ENCODE measurements at regions not wholly inside any gene's neighbourhood (a gene's known extent, or its start where the extent isn't known, plus 50 kb on each side); places are given as distances from the start of the nearest gene placed in this dataset.

DNA sequence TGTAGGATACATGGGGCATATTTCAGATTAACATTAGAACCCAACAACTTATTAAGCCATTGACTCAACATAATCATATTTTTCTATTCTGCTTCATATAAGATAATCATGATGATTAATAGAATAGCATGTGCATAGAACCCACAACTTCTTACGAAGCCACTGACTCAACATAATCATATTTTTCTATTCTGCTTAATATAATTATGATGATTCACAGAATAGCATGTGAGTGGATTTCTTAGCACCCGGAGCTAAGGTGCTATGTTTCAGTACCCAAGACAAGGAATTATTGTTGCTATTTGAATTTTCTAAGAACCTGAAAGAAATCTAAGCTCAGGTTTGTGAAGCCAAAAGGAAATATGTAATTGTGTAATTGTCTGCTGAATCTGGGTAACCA, 96.8 kb downstream of the TENT5A start:
- Histone ChIP-seq H3K27me3 (ENCODE audit: control insufficient read depth, insufficient read depth, low read length) (no peaks in the 10 kb centered on the region), H3K36me3 (ENCODE audit: control insufficient read depth, insufficient read depth, low read length) (no peaks in the 10 kb centered on the region), H3K4me3 (ENCODE audit: low read length) (no peak overlapping the region), H3K4me1 (ENCODE audit: control insufficient read depth, insufficient read depth, low read length) (no peaks in the 10 kb centered on the region), H3K9me3 (ENCODE audit: control insufficient read depth, low read length) (no peaks in the 10 kb centered on the region), H3K9ac (ENCODE audit: low read length) (no peak overlapping the region)

DNA sequence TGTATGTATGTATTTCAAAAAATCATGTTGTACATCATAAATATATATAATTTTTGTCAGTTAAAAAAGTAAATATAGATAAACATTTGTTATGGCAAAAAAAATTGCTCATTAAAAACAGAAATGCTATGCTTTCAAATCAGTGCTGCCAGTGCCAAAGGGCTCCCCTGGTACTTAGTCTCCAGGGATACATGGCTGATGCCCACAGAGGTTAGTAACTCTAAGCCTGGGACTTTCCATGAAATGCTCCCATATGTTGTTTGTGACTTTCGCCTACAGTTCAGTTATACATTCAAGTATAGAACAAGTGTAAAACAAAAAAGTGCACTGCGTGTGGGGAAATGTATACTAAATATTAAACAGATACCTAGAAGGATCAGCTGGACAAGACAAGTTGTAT, 104.0 kb downstream of the TENT5A start:
- no peak overlapping the region for H3K4me3 ChIP-seq (ENCODE audit: low read length)
- no peaks in the 10 kb centered on the region for H3K27me3 ChIP-seq (ENCODE audit: control insufficient read depth, insufficient read depth, low read length)
- no peaks in the 10 kb centered on the region for H3K9me3 ChIP-seq (ENCODE audit: control insufficient read depth, low read length)
- H3K9ac ChIP-seq (ENCODE audit: low read length) = no peak overlapping the region
- no peaks in the 10 kb centered on the region for H3K4me1 ChIP-seq (ENCODE audit: control insufficient read depth, insufficient read depth, low read length)
- H3K36me3 ChIP-seq (ENCODE audit: control insufficient read depth, insufficient read depth, low read length) = no peaks in the 10 kb centered on the region

DNA sequence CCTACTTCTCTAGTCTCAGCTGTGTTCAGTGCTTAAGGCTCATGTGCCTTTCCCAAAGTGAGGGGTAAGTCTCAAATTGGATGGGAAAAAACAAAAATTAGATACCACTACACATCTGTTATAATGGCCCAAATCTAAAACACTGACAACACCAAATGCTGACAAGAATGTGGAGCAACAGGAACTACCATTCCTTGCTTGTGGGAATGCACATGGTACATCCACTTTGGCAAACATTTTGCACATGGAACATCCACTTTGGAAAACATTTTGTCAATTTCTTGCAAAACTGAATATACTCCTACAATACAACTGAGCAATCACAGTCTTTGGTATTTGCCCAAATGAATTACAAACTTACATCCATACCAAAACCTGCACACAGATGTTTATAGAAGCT, 109.3 kb downstream of the TENT5A start:
- Histone ChIP-seq H3K4me1 (ENCODE audit: control insufficient read depth, insufficient read depth, low read length) (no peaks in the 10 kb centered on the region), H3K9ac (ENCODE audit: low read length) (no peak overlapping the region), H3K9me3 (ENCODE audit: control insufficient read depth, low read length) (no peaks in the 10 kb centered on the region), H3K27me3 (ENCODE audit: control insufficient read depth, insufficient read depth, low read length) (no peaks in the 10 kb centered on the region), H3K4me3 (ENCODE audit: low read length) (no peak overlapping the region), H3K36me3 (ENCODE audit: control insufficient read depth, insufficient read depth, low read length) (no peaks in the 10 kb centered on the region)

DNA sequence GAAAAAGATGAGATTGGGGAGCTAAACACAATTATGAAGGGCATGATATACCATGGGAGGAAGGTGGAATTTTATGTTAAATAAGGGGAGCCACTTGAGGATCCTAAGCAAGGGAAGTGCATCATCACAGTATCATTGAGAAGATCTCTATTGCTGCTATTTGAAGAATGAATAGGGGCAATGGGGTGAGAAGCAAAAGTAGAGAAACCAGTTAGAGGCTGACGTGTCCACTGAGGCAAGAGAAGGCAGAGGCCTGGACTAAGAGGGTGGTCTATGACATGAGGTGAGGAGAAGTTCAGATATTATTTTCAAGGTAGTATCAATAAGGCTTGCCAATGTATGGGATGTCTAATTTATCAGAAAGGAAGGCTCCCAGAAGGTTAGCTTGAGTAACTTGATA, 111.6 kb downstream of the TENT5A start:
- Histone ChIP-seq H3K4me1 (ENCODE audit: control insufficient read depth, insufficient read depth, low read length) (no peaks in the 10 kb centered on the region), H3K27me3 (ENCODE audit: control insufficient read depth, insufficient read depth, low read length) (no peaks in the 10 kb centered on the region), H3K9ac (ENCODE audit: low read length) (no peak overlapping the region), H3K36me3 (ENCODE audit: control insufficient read depth, insufficient read depth, low read length) (no peaks in the 10 kb centered on the region), H3K4me3 (ENCODE audit: low read length) (no peak overlapping the region), H3K9me3 (ENCODE audit: control insufficient read depth, low read length) (no peaks in the 10 kb centered on the region)

DNA sequence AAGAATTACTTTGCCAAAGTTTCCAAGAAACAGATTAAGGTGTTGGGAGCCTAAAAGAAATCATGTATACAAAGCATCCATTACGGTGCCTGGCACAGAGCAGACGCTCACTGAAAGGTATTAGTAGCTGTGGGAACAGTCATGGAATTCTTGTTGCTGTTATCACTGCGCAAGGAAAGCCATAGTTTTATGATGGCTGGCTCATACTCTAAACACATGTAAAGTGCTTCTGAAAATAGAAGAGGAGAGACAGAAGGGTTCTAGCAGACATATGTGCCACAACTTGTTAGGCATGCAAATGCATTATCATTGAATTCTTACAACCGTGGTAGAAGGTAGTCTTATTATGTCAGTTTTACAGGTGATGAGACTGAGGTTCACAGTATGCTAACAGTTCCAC, 112.4 kb downstream of the TENT5A start:
- no peaks in the 10 kb centered on the region for H3K36me3 ChIP-seq (ENCODE audit: control insufficient read depth, insufficient read depth, low read length)
- H3K27me3 ChIP-seq (ENCODE audit: control insufficient read depth, insufficient read depth, low read length) = no peaks in the 10 kb centered on the region
- H3K9ac ChIP-seq (ENCODE audit: low read length) = no peak overlapping the region
- H3K4me1 ChIP-seq (ENCODE audit: control insufficient read depth, insufficient read depth, low read length) = no peaks in the 10 kb centered on the region
- H3K9me3 ChIP-seq (ENCODE audit: control insufficient read depth, low read length) = no peaks in the 10 kb centered on the region
- no peak overlapping the region for H3K4me3 ChIP-seq (ENCODE audit: low read length)

DNA sequence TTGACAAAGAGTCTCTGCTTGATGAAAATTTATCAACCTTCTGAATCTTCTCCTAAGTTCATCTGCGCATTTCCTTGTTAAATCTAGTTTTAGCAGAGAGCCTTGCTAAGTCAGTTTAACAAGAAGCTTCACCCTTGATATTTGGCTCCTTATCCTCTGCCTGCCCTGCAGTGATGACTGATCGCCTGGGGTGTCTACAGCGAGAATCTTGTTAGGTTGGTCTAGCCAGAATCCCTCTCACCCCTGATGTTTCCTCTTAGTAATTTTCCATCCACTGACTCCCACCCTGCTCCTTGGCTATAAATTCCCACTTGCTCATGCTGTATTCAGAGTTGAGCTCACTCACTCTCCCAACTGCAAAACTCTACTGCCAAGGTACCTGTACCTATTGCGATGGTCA, 114.1 kb downstream of the TENT5A start:
- no peaks in the 10 kb centered on the region for H3K27me3 ChIP-seq (ENCODE audit: control insufficient read depth, insufficient read depth, low read length)
- H3K9me3 ChIP-seq (ENCODE audit: control insufficient read depth, low read length) = no peaks in the 10 kb centered on the region
- no peaks in the 10 kb centered on the region for H3K36me3 ChIP-seq (ENCODE audit: control insufficient read depth, insufficient read depth, low read length)
- H3K4me3 ChIP-seq (ENCODE audit: low read length) = no peak overlapping the region
- no peaks in the 10 kb centered on the region for H3K4me1 ChIP-seq (ENCODE audit: control insufficient read depth, insufficient read depth, low read length)
- no peak overlapping the region for H3K9ac ChIP-seq (ENCODE audit: low read length)

DNA sequence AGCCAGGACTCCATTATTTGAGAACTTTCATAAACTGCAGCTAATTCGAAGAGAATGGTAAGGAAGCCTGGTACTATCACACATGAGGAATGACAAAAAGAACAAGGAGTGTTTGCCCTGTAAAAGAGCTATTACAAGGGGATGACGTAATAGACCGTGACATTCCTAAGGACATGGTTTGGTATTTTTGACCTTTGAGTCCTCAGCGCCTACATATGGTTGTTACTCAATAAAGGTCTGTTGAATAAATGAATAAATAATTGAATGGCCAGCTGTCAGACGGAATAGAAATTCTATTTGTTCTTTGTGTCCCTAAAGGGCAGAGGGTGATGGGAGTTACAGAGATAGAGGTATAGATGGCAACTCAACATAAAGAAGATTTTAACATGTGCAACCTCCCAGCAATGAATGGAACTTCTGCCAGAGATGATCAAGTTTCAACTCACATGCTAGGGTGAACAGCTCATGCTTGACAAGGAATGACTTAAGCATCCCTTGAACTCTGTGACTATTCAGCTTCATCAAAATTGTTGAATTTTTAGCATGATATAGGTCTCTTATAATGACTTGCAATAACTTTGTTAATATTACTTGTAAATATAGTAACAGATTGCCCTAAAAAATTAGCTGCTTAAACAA, 115.4 kb downstream of the TENT5A start:
- Histone ChIP-seq H3K9me3 (ENCODE audit: control insufficient read depth, low read length) (no peaks in the 10 kb centered on the region), H3K9ac (ENCODE audit: low read length) (no peak overlapping the region), H3K27me3 (ENCODE audit: control insufficient read depth, insufficient read depth, low read length) (no peaks in the 10 kb centered on the region), H3K4me3 (ENCODE audit: low read length) (no peak overlapping the region), H3K36me3 (ENCODE audit: control insufficient read depth, insufficient read depth, low read length) (no peaks in the 10 kb centered on the region), H3K4me1 (ENCODE audit: control insufficient read depth, insufficient read depth, low read length) (no peaks in the 10 kb centered on the region)

DNA sequence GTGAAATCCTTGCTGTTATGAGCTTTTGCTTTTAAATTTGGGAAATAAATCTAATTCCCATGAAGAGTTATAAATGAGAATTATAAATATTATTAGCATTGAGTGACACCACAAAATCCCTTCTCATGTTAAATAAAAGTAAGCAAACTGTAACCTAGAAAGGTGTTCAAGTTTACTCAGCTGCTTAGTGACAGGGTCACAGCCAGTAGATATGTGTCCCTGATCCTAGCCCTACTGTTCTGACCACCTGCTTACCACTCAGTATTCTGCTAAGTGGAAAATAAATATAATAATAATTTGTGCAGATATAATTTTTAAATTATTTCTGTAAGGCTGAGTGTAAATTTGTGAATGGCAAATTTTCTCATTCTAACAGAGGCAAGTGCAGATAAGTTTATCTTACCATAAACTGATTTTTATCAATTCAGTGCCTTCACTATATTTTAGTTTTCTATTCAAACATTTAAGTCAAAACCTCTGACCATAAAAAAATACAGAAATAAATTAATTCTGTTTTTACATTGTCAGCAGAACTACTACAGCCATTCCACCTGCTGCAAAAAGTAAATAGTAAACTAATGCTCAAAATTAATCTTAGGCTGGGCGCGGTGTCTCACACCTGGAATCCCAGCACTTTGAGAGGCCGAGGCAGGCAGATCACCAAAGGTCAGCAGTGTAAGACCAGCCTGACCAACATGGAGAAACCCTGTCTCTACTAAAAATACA, 118.2 kb downstream of the TENT5A start:
- Histone ChIP-seq H3K27me3 (ENCODE audit: control insufficient read depth, insufficient read depth, low read length) (no peaks in the 10 kb centered on the region), H3K4me1 (ENCODE audit: control insufficient read depth, insufficient read depth, low read length) (no peaks in the 10 kb centered on the region), H3K36me3 (ENCODE audit: control insufficient read depth, insufficient read depth, low read length) (no peaks in the 10 kb centered on the region)

DNA sequence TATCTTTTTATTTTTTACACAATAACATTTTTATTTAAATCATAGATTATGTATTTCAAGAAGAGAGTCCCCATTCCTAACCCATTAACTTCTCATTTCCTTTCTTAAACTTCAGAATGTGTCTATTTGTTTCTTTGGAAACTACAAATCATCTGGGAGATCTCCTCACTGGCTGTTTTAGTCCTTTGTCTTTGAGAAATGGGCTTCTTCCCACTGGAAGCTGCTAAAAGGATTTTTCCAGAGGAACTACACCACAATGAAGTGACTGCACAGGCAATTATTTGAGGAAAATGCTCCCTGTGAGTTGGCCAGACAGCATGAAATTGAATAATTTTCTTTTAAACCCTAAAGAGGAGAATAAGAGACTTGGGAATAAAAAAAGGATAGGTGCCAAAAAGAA, 119.1 kb downstream of the TENT5A start:
- H3K9me3 ChIP-seq (ENCODE audit: control insufficient read depth, low read length) = no peaks in the 10 kb centered on the region
- H3K27me3 ChIP-seq (ENCODE audit: control insufficient read depth, insufficient read depth, low read length) = no peaks in the 10 kb centered on the region
- no peaks in the 10 kb centered on the region for H3K4me1 ChIP-seq (ENCODE audit: control insufficient read depth, insufficient read depth, low read length)

More for the DNA sequence above, 118.2 kb downstream of the TENT5A start:
- Histone ChIP-seq H3K4me3 (ENCODE audit: low read length) (no peak overlapping the region), H3K9me3 (ENCODE audit: control insufficient read depth, low read length) (no peaks in the 10 kb centered on the region), H3K9ac (ENCODE audit: low read length) (no peak overlapping the region)

DNA sequence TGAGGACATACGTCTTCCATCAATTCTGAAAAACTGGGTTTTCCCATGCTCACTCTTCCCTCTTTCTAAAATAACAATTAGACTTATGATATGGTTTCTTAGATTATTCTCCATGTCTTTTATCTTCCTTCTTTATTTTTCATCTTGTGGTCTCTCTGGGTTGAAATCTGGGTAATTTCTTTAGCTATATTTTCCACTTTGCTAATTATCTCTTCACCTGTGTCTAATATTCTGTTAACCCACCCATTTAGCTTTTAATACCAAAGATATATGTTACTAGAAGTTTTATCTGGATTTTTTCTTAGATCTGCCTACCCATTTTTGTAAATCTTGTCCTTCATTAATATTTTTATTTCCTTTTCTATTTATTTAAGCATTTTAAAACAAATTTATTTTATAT, 121.8 kb downstream of the TENT5A start:
- H3K27me3 ChIP-seq (ENCODE audit: control insufficient read depth, insufficient read depth, low read length) = no peaks in the 10 kb centered on the region
- no peaks in the 10 kb centered on the region for H3K36me3 ChIP-seq (ENCODE audit: control insufficient read depth, insufficient read depth, low read length)
- H3K4me3 ChIP-seq (ENCODE audit: low read length) = no peak overlapping the region
- no peaks in the 10 kb centered on the region for H3K9me3 ChIP-seq (ENCODE audit: control insufficient read depth, low read length)
- H3K4me1 ChIP-seq (ENCODE audit: control insufficient read depth, insufficient read depth, low read length) = no peaks in the 10 kb centered on the region
- H3K9ac ChIP-seq (ENCODE audit: low read length) = no peak overlapping the region

More for the DNA sequence above, 119.1 kb downstream of the TENT5A start:
- Histone ChIP-seq H3K9ac (ENCODE audit: low read length) (no peak overlapping the region), H3K4me3 (ENCODE audit: low read length) (no peak overlapping the region), H3K36me3 (ENCODE audit: control insufficient read depth, insufficient read depth, low read length) (no peaks in the 10 kb centered on the region)

DNA sequence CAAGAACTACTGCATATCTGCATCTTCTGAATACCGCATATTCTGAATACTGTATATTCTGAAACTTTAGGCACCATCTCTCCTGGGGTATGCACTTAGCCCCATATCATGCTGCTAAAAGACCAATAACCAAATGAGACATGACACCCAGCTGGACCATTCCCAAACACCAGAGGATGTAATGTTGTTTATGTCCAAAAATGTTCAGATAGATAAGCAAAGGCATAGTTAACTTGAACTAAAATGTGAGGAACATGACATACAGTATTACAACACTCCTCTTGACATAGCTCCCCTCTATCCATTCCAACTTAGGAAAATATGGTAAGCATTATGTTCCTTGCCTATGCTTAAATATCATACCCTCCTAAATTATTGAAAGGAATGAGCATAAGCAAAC, 127.3 kb downstream of the TENT5A start:
- no peak overlapping the region for H3K9ac ChIP-seq (ENCODE audit: low read length)

DNA sequence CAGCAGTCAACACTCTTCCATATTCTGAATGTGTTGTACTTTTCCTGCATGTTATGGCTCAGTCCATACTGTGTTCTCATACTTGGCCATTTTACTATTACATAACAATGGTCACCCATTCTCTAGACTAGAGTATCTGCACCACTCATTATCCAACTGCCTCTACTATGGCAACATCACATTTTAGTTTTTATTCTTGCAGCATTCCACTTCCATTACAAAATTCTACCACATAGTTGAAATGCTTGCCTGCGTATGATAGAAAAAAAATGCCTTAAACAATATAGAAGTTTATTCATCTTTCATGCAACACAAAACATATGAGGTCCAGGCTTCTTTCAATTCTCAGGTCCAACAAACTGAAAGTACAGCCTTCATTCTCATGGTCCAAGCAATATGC, 128.0 kb downstream of the TENT5A start:
- Histone ChIP-seq H3K4me3 (ENCODE audit: low read length) (no peak overlapping the region), H3K4me1 (ENCODE audit: control insufficient read depth, insufficient read depth, low read length) (no peaks in the 10 kb centered on the region), H3K27me3 (ENCODE audit: control insufficient read depth, insufficient read depth, low read length) (no peaks in the 10 kb centered on the region), H3K36me3 (ENCODE audit: control insufficient read depth, insufficient read depth, low read length) (no peaks in the 10 kb centered on the region), H3K9ac (ENCODE audit: low read length) (no peak overlapping the region), H3K9me3 (ENCODE audit: control insufficient read depth, low read length) (no peaks in the 10 kb centered on the region)

More for the DNA sequence above, 127.3 kb downstream of the TENT5A start:
- no peak overlapping the region for H3K4me3 ChIP-seq (ENCODE audit: low read length)
- no peaks in the 10 kb centered on the region for H3K9me3 ChIP-seq (ENCODE audit: control insufficient read depth, low read length)
- no peaks in the 10 kb centered on the region for H3K4me1 ChIP-seq (ENCODE audit: control insufficient read depth, insufficient read depth, low read length)
- H3K27me3 ChIP-seq (ENCODE audit: control insufficient read depth, insufficient read depth, low read length) = no peaks in the 10 kb centered on the region
- H3K36me3 ChIP-seq (ENCODE audit: control insufficient read depth, insufficient read depth, low read length) = no peaks in the 10 kb centered on the region

Measured in mucosa of stomach (tissue), 1 donor.